A673 (cell line): ENCODE measurements at regions not wholly inside any gene's neighbourhood (a gene's known extent, or its start where the extent isn't known, plus 50 kb on each side); places are given as distances from the start of the nearest gene placed in this dataset.

Experiments used
- EZH2 ChIP-seq: fragments of 200-600 bp; sonication (generic); IDR thresholded peaks from 2 replicates; pipeline ENCODE4 v1.6.1; 2017; ENCODE audit warnings: borderline replicate concordance, low read depth, mild to moderate bottlenecking, mixed read lengths, antibody characterized with exemption, low read length; ENCODE audit not compliant: poor library complexity, severe bottlenecking
- TF ChIP-seq, protein P1 (sequence below): fragments of 300-800, 200-600 bp; sonication (generic); conservative IDR thresholded peaks from 2 replicates; pipeline ENCODE4 v1.5.1; 2017; ENCODE audit warnings: low read depth, mild to moderate bottlenecking, antibody characterized with exemption, low read length, moderate library complexity, mixed read lengths

DNA sequence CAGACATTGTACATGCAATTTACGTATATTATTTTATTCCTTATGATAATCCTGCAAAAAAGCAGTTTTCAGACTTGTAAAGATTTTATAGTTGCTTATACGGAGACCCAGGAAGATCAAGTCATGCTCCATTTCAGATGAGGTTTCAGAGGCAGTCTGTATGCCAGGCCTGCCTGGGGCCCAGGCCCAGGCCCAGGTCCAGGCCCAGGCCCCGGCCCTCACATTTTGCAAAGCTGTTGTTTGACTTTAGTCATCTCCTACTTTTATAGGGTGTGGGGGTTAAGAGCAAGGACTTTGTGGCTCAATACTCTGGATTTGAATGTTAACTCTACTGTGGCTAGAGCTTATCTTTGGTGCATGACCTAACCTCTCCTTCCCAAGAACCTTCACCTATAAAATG lies 217.9 kb downstream of the SAMD5 start:
- TF ChIP-seq, protein P1, sequence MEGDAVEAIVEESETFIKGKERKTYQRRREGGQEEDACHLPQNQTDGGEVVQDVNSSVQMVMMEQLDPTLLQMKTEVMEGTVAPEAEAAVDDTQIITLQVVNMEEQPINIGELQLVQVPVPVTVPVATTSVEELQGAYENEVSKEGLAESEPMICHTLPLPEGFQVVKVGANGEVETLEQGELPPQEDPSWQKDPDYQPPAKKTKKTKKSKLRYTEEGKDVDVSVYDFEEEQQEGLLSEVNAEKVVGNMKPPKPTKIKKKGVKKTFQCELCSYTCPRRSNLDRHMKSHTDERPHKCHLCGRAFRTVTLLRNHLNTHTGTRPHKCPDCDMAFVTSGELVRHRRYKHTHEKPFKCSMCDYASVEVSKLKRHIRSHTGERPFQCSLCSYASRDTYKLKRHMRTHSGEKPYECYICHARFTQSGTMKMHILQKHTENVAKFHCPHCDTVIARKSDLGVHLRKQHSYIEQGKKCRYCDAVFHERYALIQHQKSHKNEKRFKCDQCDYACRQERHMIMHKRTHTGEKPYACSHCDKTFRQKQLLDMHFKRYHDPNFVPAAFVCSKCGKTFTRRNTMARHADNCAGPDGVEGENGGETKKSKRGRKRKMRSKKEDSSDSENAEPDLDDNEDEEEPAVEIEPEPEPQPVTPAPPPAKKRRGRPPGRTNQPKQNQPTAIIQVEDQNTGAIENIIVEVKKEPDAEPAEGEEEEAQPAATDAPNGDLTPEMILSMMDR, result no peak
- no peak for TF ChIP-seq EZH2
